ENCODE measurements at regions not wholly inside any gene's neighbourhood (a gene's known extent, or its start where the extent isn't known, plus 50 kb on each side); places are given as distances from the start of the nearest gene placed in this dataset.
"Not testable (repeated sequence)": the region's sequence is repeated elsewhere in the genome, so short reads cannot be mapped to it uniquely, and the experiment has no call there.

DNA sequence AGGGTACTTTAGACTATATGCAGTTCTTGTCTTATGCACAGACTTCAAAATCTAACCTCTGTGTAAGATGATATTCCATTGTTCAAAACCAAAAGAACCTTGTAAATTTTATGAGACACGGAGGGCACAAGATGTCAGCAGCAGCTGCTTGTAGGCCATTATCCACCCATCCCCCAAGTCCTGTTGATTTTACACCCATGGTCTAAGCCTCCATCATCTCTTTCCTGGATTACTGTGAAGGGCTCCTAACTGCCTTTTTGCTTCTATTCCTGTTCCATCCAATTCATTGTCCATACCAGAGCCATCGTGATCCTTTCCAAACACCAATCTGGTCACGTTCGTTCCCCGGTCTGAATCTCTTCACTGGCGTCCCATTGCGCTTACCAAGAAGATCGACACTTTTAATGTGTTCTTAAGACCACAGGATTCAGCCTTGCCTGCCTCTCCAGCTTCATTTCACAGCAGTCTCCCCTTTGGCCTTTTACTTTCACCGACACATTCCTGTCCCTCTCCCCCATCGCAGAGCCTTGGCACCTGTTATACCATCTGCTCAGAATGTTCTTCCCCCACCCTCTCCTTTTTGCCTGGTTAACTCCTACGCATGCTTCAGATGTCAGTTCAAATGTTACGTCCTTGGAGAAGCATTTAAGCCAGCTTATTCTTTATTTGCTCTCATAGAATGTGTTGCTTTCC, 107.3 kb upstream of the POU3F1 start:
- DNase-seq: no peak

DNA sequence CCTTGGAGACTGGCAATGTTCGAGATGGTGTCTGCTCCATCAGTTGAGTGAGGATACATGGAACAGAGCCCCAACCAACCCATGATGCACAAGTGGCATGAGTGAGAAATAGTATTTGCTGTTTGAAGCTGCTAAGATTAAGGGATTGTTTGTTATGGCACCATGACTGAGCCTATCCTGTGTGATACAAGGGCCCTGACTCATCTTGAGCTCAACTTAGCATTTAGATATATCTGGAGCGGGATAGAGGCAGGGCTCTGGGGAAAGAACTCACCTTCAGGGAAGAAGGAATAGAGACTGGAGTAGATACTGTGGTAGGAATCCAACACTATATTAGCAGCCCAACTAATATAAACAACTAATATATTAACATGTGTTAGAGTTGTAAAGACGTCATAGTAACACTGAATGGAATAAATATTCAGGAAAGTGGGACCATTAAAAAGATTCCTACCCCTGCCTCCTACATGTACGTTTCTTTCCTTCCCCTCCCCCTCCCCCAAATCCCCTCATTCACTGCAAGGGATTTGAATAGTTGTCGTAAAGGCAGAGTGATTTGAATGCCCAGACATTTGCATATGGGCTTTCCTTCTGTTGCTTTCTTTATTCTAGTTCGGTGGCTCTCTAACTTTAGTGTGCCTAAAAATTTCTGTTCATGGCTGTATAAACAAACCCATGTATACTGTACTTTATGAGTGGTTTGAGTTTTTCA, 106.6 kb upstream of the POU3F1 start:
- no peak for DNase-seq

DNA sequence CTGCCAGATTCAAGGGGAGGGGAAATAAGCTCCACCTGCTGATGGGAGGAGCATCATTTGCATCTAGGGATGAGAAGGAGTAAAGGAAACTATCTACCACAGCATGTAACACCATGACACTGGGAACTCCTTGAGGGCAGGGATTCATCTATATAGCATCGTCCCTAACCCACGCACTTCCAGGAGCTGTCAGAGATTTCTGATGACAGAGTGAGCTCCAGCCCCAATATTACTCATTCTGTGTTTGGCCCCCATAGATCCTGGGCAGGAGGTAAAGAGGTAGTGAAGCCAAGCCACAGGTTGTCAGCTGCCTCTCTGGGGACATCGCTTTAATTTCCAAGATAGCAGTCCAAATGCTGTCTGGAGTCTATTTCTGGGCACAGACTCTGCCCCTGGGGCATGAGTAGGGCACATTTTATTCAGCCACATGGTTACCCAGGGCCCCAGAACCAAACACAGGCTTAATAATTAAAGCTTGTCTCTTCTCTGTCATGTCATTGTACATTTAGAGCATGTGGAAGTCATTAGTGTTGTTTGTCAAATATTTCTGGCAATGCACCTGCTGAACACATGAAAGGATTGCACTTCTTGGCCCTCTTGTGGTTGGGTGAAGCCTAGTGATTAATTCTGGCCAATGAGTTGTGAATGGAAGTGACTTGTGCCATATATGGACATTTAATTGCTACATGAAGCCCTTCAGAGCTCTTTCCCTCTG, 105.9 kb upstream of the POU3F1 start:
- DNase-seq: no peak

DNA sequence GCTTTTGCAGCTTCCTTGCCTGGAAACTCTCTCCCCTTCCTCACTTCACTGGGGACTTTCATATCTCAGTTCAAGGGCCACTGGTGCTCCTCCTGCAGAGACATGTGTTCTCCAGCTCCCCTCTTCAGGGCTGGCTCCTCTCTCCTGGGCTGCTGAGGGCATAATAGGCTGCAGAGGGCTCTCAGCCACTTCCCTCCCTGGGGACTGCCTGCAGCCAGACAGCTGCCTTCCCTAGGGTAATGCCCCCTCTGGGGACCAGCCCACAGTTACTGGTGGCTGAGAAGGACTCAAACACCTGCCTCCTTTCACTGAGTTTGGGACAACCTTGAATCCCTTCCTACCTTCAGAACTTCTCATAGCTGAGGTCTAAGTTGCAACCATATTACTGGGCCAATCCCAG, 104.8 kb upstream of the POU3F1 start:
- no peak for DNase-seq

- not testable (repeated sequence) for DNase-seq
Measured at GRCh38 chr1:38146079-38146478, 99.5 kb upstream of the POU3F1 start.

GRCh38 chr1:38142606-38143005, 96.0 kb upstream of the POU3F1 start:
- no peak for DNase-seq

DNA sequence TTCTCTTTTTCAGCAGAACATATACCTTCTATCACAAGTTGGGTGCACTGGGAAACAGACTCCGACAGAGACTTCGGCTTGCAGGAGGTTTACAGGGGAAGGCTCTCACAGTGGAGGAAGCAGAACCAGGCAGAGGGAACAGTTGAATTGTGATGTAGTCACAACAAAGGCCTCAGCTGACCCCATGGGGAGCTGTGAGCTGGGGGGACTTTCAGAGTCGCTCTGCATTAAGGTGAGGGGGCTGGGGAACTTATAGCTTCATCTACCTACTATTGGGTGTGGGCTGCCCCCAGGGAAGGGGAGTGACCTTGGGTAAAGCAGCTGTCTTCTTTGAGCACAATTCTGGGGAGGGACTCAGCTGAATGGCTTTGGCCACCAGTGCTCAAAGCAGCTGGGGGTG, 94.9 kb upstream of the POU3F1 start:
- no peak for DNase-seq

GRCh38 chr1:38139738-38140487, 93.3 kb upstream of the POU3F1 start:
- no peak for DNase-seq

- peak; percentile 79 for DNase-seq
Measured at GRCh38 chr1:38138498-38139233, 92.1 kb upstream of the POU3F1 start.

DNA sequence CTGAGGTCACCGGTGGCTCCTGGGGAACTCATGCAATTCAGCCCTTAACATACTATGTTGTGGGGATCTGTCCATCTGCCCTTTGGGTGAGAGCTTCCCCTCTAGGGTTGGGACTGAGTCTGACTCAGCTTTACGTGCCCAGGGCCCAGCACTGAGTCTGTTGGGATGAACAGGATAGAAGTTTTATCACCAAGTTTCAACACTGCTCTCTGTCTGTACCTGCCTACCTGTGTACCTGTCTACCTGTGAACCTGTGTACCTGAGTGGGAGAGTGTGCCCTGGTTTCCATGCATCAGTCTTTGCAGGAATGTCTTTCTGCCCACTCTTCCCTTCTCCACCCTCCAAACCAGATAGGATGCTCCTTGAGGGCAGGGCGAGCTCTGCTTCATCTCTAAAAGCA, 90.6 kb upstream of the POU3F1 start:
- no peak for DNase-seq

DNA sequence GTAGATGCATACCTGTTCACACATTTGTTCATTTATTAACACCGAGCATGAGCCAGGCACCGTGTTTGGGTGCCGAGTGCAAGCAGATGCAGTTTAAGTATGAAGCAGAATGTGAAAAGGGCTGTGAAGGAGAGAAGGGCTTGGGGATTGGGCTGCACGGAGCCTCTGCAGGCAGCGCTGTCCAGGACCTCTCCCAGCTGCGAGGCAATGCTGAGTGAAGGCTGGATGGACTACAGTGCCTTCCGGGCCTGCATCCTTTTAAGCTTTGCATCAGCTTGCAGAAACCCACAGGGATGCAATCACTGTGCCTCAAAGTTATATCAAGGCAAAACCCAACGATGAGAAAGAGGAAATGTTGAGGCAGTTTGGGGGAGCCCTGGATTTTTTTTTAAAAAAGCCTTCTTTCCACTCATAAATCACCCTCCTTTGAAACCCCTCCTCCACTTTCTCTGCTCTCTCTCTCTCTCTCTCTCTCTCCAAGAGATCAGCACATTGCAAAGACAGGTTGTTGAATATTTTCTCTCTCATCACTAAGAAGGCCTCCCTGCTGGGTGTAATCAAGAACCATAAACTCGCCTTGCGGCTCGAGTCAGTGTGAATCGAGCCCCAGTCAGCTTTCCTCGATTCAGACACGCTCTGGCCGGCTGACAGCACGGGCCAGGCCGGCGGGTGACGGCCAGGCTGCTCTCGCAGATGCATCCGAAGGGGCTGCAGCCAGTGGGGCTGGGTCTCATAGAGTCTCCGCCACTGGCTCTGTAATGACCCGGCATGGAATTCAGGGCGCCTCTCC, 89.2 kb upstream of the POU3F1 start:
- DNase-seq: no peak

- DNase-seq: no peak
Measured at GRCh38 chr1:38134294-38134755, 87.7 kb upstream of the POU3F1 start.

GRCh38 chr1:38133756-38134155, 87.2 kb upstream of the POU3F1 start:
- DNase-seq: no peak

DNA sequence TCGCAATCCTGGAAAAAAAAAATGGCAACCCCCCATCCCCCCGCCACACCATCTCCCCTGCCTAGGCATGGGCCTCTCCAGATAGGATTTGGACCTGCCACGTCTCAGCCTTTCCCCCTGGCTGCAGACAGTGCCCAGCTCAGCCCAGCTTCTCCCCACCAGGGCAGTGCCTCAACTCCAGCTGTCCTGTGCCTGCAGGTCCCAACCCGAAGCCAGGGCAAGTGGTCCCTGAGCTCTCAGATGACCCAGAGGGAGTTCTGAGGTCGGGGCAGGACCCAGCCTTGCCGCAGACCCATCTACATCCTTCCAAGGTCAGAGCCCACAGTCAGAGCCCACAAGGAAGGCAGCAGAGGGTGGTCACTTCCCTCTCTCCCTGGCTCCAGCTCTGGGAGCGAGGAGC, 86.7 kb upstream of the POU3F1 start:
- DNase-seq: no peak

DNA sequence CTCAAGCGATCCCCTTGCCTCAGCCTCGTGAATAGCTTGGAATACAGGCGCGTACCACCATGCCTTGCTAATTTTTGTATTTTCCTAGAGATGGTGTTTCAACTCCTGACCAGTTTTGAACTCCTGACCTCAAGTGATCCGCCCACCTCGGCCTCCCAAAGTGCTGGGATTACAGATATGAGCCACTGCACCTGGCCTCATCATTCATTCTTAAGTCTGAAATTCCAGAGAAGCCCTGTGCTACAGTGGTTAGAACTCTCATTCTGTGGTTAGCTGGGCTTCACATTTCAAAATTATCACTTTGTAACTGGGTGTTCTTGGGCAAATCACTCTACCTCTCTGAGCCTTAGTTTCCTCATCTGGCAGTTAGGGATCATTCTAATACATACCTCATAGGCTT, 86.1 kb upstream of the POU3F1 start:
- DNase-seq: no peak

DNA sequence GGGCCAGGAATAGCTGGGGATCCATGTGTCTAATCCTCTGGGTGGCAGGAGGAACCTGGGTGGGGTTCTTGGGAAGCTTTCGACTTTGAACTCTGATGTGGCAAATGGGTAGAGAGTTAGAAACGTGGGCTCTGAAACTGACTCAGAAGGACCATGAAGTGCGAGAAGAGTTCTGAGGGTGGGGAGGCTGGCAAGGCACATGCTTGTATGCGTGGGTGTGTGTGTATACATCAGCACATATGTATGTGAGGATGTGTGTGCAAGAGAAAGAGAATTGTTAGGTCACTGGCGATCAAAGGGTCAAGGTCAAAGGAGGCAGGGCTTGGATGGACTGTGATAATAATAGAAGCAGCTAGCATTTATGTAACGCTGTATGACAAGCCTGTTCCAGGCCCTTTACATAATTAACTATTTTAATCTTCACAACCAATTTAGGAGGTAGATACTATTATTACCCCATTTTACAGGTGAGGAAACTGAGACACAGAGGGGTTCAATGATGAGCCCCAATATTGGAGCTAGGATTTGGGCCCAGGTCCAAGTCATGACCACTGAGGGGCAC, 84.5 kb upstream of the POU3F1 start:
- no peak for DNase-seq

DNA sequence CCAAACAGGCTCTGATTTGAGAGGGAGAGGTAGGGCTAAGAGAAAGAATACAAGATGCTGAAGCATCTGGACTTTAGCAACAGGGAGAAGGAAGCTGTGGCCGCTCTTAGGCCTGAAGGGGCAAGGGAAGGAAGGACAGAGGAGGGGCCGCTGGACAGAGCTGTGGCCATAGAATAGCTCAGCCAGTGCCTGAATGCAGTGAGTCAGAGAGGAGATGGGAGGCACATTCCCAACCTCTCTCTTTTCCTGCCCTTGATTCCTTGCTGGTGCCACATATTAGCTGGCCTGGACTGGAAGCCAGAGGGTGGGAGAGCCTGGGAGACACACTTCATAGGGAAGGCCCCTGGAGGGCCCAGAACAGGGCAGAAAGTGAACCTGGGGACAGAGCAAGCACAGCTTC, 83.4 kb upstream of the POU3F1 start:
- no peak for DNase-seq

DNA sequence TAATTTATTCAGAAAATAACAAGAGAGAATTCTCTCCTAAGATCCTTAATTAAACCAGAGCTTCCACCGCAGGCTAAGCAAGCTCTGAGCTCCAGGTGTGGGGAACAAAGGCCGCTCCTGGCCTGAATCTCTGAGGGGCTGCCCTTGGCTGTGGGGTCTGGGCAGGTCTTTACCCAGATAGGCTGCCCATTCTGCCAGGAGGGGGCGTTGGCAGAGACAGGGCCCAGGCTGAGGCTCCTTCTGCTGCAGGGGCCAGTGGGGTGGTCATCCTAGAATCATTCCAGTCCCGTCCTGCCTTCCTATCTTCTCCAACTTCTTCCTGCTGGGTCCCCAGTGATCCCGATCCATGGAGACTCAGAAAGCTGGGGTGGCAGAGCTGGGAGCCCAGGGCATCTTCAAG, 82.9 kb upstream of the POU3F1 start:
- DNase-seq: no peak

GRCh38 chr1:38128926-38129453, 82.4 kb upstream of the POU3F1 start:
- DNase-seq: no peak

- DNase-seq: no peak
Measured at GRCh38 chr1:38128511-38128910, 81.9 kb upstream of the POU3F1 start.

DNA sequence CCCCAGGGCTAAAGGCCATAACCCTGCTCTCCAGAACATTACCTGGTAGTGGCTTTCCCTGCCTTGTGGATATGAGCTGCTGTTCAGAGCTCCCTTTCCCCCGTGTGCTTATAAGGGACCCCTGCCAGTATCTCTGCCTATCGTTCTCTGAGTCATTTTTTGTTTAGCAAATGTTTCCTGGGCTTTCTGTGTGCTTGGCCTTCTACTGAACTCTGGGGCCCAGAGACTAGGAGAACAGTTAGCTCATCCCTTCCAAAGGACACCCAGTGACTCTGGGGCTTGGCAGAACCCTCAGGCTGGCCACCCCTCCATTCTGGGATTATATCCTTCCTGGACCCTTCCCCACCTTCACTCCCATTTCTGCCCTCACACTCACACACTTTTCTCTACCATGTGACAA, 80.8 kb upstream of the POU3F1 start:
- DNase-seq: no peak
